Activated CD4-positive, alpha-beta memory T cell treated with anti-CD3 and anti-CD28 coated beads, Interleukin-2, amount 10 ng/mL, durations not matched to agents 7 days and 5 days (primary cell): ENCODE measurements at regions not wholly inside any gene's neighbourhood (a gene's known extent, or its start where the extent isn't known, plus 50 kb on each side); places are given as distances from the start of the nearest gene placed in this dataset.

Experiments
- CTCF ChIA-PET: fragments of 350-600 bp; sonication (Branson Sonifier 250); formaldehyde crosslinking; loops from one replicate; lab custom pipeline; 2021; ENCODE audit warnings: antibody characterized with exemption, inconsistent platforms; lab: Charles Lee
- POLR2A ChIA-PET: fragments of 350-600 bp; sonication (Branson Sonifier 250); formaldehyde crosslinking; loops from one replicate; lab custom pipeline; 2021; ENCODE audit warnings: antibody characterized with exemption; lab: Charles Lee
- DNase-seq: peaks from one replicate; pipeline ENCODE4 v3.0.0-alpha.2; 2020
- H3K27ac Mint-ChIP-seq: one replicate; pipeline ENCODE4 v1.8.0; 2021; ENCODE audit warnings: mild to moderate bottlenecking, mixed read lengths
- H3K27me3 Mint-ChIP-seq: one replicate; pipeline ENCODE4 v1.8.0; 2021; ENCODE audit warnings: mixed read lengths
- H3K36me3 Mint-ChIP-seq: one replicate; pipeline ENCODE4 v1.8.0; 2021; ENCODE audit warnings: low read depth, mixed read lengths
- H3K4me1 Mint-ChIP-seq: one replicate; pipeline ENCODE4 v1.8.0; 2021; ENCODE audit warnings: mixed read lengths
- H3K4me3 Mint-ChIP-seq: one replicate; pipeline ENCODE4 v1.8.0; 2021; ENCODE audit warnings: mild to moderate bottlenecking, mixed read lengths
- H3K9me3 Mint-ChIP-seq: one replicate; pipeline ENCODE4 v1.8.0; 2021; ENCODE audit warnings: mixed read lengths

DNA sequence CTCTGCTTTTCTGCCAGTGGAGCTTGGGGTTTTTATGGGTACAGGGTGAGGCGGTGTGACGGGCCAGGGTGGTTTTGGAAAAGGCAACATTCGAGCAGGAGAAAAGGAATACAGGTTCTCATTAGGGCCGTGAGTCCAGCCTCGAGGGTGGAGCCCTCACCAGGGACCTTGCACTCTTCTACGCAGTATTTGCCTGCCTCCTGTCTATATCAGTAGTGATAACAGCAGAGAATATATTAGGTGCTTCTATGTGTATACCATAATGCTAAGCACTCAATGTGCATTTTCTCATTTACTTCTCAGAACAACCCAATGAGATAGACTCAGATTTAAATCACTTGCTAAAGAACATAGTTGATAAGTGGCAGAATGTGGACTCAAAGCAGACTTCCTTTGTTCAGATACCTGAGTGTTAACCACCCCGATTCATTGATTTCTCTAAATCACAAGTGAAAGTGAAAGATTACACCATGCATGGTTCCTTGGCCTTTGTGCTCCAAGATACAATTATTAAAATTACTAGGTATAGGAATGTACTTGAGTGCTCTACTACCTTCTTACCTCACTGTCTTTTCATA, 403.9 kb downstream of the PCDH7 start:
- Mint-ChIP-seq H3K27ac (no peak overlapping the region), H3K27me3 (no peaks in the 10 kb centered on the region), H3K4me3 (no peak overlapping the region), H3K9me3 (peaks cover 4% of the 10 kb centered on the region), H3K36me3 (no peaks in the 10 kb centered on the region), H3K4me1 (no peaks in the 10 kb centered on the region)
- ChIA-PET POLR2A (no interaction called here), CTCF (no interaction called here)
- no peak for DNase-seq

DNA sequence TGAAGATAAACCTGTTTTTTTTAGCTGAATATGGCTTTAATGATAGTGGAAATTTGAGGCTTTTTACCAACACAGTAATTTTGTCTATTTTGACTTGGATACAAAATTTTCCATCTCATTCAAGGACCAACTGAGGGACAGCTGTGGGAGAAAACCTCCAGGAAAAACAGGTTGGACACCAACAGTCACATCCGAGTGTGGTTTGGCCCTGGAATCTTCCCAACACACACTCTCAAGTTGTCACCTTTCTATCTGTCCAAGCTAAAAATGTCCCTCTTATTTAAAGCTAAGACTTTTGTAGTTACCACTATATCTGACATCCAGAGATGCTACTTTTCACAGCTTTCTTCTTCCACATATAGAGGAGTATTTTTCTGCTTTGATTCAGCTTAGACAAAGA, 404.9 kb downstream of the PCDH7 start:
- H3K27ac Mint-ChIP-seq: no peak overlapping the region
- POLR2A ChIA-PET: no interaction called here
- peaks cover 4% of the 10 kb centered on the region for H3K9me3 Mint-ChIP-seq

GRCh38 chr4:31125496-31125895, 405.3 kb downstream of the PCDH7 start:
- Mint-ChIP-seq H3K27me3 (no peaks in the 10 kb centered on the region), H3K27ac (no peak overlapping the region), H3K36me3 (no peaks in the 10 kb centered on the region), H3K9me3 (peaks cover 4% of the 10 kb centered on the region), H3K4me1 (no peaks in the 10 kb centered on the region), H3K4me3 (no peak overlapping the region)
- POLR2A ChIA-PET: no interaction called here
- CTCF ChIA-PET: no interaction called here
- no peak for DNase-seq

More for the DNA sequence above, 404.9 kb downstream of the PCDH7 start:
- no peaks in the 10 kb centered on the region for H3K4me1 Mint-ChIP-seq
- no peak overlapping the region for H3K4me3 Mint-ChIP-seq
- no peak for DNase-seq
- CTCF ChIA-PET: no interaction called here
- no peaks in the 10 kb centered on the region for H3K27me3 Mint-ChIP-seq
- no peaks in the 10 kb centered on the region for H3K36me3 Mint-ChIP-seq

GRCh38 chr4:31126881-31127398, 406.8 kb downstream of the PCDH7 start:
- DNase-seq: no peak
- H3K36me3 Mint-ChIP-seq: no peaks in the 10 kb centered on the region
- peaks cover 4% of the 10 kb centered on the region for H3K9me3 Mint-ChIP-seq
- H3K4me1 Mint-ChIP-seq: no peaks in the 10 kb centered on the region
- ChIA-PET CTCF (no interaction called here), POLR2A (no interaction called here)
- no peak overlapping the region for H3K4me3 Mint-ChIP-seq
- no peaks in the 10 kb centered on the region for H3K27me3 Mint-ChIP-seq
- no peak overlapping the region for H3K27ac Mint-ChIP-seq

- no peaks in the 10 kb centered on the region for H3K36me3 Mint-ChIP-seq
Measured at GRCh38 chr4:31130930-31131329, 410.8 kb downstream of the PCDH7 start.

GRCh38 chr4:31134720-31135119, 414.6 kb downstream of the PCDH7 start:
- H3K27me3 Mint-ChIP-seq: no peaks in the 10 kb centered on the region
- H3K9me3 Mint-ChIP-seq: peaks cover under 1% of the 10 kb centered on the region
- H3K36me3 Mint-ChIP-seq: no peaks in the 10 kb centered on the region
- H3K4me1 Mint-ChIP-seq: no peaks in the 10 kb centered on the region
- no peak overlapping the region for H3K27ac Mint-ChIP-seq
- POLR2A ChIA-PET: no interaction called here
- H3K4me3 Mint-ChIP-seq: no peak overlapping the region
- CTCF ChIA-PET: no interaction called here
- no peak for DNase-seq

More at GRCh38 chr4:31130930-31131329, 410.8 kb downstream of the PCDH7 start:
- Mint-ChIP-seq H3K27ac (no peak overlapping the region), H3K4me3 (no peak overlapping the region), H3K4me1 (no peaks in the 10 kb centered on the region), H3K27me3 (no peaks in the 10 kb centered on the region), H3K9me3 (no peaks in the 10 kb centered on the region)
- ChIA-PET POLR2A (no interaction called here), CTCF (no interaction called here)
- no peak for DNase-seq

DNA sequence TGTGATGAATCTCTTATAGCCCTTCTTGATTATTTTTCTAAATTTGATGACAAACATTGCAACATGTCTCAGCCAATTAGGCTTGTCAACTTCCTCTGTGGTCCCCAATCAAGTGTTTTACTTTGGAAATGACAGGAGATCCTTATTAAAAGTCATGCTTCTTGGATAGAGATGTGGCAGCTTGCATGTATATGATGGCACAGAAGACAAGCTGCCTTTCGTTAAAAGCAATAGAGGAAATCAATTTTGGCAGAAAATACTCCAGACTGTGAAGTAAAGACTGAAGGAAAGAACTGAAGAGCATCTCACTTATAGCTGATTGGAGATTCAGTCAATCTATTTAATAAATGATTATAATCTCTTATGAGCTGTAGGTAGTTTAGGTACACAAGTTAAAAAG, 419.6 kb downstream of the PCDH7 start:
- DNase-seq: no peak
- POLR2A ChIA-PET: no interaction called here
- Mint-ChIP-seq H3K4me1 (no peaks in the 10 kb centered on the region), H3K36me3 (no peaks in the 10 kb centered on the region), H3K9me3 (peaks cover 2% of the 10 kb centered on the region), H3K4me3 (no peak overlapping the region), H3K27ac (no peak overlapping the region), H3K27me3 (no peaks in the 10 kb centered on the region)
- CTCF ChIA-PET: no interaction called here

DNA sequence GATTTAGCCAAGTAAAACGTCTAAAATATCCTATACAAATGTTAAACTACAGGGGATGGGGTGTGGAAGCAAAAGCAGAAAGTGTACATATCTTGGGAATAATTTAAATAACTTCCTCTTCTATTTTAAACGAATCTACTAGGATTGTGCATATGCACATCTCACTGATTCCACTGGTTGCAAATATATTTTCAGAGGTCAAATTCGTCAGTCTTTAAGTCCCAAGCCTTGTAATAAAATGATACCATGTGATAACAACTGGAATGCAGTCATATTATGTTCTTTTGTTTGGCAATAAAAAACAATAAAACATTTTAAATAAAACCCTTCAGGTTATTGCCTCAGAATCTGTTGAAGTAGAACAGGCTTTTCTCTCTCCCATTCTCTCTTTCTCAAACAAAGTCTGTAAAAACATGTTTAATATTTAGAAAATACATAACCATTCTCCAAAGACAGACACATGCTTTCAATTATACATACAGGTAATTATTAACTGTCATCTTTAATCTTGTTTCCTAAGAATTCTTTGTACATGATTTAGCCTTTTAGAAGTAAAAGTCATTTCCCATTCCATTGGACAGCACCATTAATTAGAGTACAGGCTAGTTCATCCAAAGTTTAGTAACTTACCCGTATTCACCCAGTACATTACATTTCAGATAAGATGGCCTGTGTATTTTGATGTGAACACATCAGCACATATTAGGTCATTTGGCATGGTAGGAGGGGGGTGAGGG, 421.1 kb downstream of the PCDH7 start:
- H3K4me3 Mint-ChIP-seq: no peak overlapping the region
- CTCF ChIA-PET: no interaction called here
- peaks cover 2% of the 10 kb centered on the region for H3K9me3 Mint-ChIP-seq
- no peaks in the 10 kb centered on the region for H3K36me3 Mint-ChIP-seq
- H3K27me3 Mint-ChIP-seq: no peaks in the 10 kb centered on the region
- H3K27ac Mint-ChIP-seq: no peak overlapping the region
- POLR2A ChIA-PET: no interaction called here
- DNase-seq: no peak
- no peaks in the 10 kb centered on the region for H3K4me1 Mint-ChIP-seq

GRCh38 chr4:31141832-31142142, 421.6 kb downstream of the PCDH7 start:
- Mint-ChIP-seq H3K4me3 (no peak overlapping the region), H3K27ac (no peak overlapping the region), H3K4me1 (no peaks in the 10 kb centered on the region), H3K9me3 (peaks cover 2% of the 10 kb centered on the region), H3K36me3 (no peaks in the 10 kb centered on the region), H3K27me3 (no peaks in the 10 kb centered on the region)
- CTCF ChIA-PET: no interaction called here
- POLR2A ChIA-PET: no interaction called here
- DNase-seq: no peak

- H3K9me3 Mint-ChIP-seq: no peaks in the 10 kb centered on the region
- H3K27ac Mint-ChIP-seq: no peak overlapping the region
- H3K36me3 Mint-ChIP-seq: no peaks in the 10 kb centered on the region
- POLR2A ChIA-PET: no interaction called here
- H3K4me1 Mint-ChIP-seq: no peaks in the 10 kb centered on the region
- CTCF ChIA-PET: no interaction called here
- H3K4me3 Mint-ChIP-seq: no peak overlapping the region
- no peaks in the 10 kb centered on the region for H3K27me3 Mint-ChIP-seq
- no peak for DNase-seq
Measured at GRCh38 chr4:31146366-31146765, 426.2 kb downstream of the PCDH7 start.

DNA sequence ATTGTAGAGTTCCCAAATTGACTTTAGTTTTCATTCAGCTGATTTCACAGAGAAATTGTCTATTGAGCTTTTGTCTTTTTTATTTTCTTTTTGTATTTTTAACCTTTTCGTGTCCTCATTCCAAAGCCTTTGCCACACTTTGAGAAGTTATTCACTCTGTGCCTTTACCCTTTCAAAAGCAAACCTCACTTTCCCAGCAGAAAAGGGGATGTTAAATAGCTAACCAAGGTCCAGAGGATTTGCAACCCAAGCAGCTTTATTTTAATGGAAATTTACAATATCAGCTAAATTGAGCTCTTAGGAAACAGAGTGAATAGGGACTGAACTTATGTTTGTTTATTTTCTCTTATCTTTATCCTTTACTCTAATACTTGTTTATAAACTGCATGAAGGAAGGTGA, 428.8 kb downstream of the PCDH7 start:
- Mint-ChIP-seq H3K4me1 (no peaks in the 10 kb centered on the region), H3K27ac (no peak overlapping the region), H3K9me3 (no peaks in the 10 kb centered on the region), H3K27me3 (no peaks in the 10 kb centered on the region), H3K4me3 (no peak overlapping the region), H3K36me3 (no peaks in the 10 kb centered on the region)
- ChIA-PET POLR2A (no interaction called here), CTCF (no interaction called here)
- no peak for DNase-seq

DNA sequence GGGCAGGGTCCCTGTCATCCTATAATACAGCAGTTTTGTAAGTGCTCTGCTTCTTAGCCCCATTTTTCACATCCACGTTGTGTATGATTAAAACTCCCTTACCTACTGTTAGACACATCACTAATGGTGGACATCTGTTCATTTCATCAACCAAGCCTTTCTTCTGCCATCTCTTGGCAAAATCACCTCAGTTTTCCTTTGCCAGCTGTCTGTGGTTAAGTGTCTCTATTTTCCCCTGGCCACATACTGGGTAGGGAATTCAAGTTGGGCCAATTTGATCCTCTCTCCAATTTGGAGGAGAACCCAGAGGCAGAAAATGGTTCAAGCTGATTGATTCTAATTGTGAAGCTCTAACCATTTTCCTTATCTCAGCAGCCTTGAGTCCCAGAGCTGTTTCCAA, 436.1 kb downstream of the PCDH7 start:
- ChIA-PET POLR2A (no interaction called here), CTCF (no interaction called here)
- H3K27me3 Mint-ChIP-seq: no peaks in the 10 kb centered on the region
- peaks cover 2% of the 10 kb centered on the region for H3K9me3 Mint-ChIP-seq
- no peaks in the 10 kb centered on the region for H3K36me3 Mint-ChIP-seq
- no peak for DNase-seq
- no peak overlapping the region for H3K4me3 Mint-ChIP-seq
- no peak overlapping the region for H3K27ac Mint-ChIP-seq
- no peaks in the 10 kb centered on the region for H3K4me1 Mint-ChIP-seq

GRCh38 chr4:31160146-31160545, 440.0 kb downstream of the PCDH7 start:
- Mint-ChIP-seq H3K4me3 (no peak overlapping the region), H3K27me3 (no peaks in the 10 kb centered on the region), H3K4me1 (no peaks in the 10 kb centered on the region), H3K36me3 (no peaks in the 10 kb centered on the region), H3K27ac (no peak overlapping the region), H3K9me3 (peaks cover 2% of the 10 kb centered on the region)
- ChIA-PET POLR2A (no interaction called here), CTCF (no interaction called here)
- DNase-seq: no peak

- Mint-ChIP-seq H3K36me3 (no peaks in the 10 kb centered on the region), H3K4me3 (no peak overlapping the region), H3K9me3 (peaks cover 5% of the 10 kb centered on the region), H3K4me1 (no peaks in the 10 kb centered on the region), H3K27ac (no peak overlapping the region), H3K27me3 (no peaks in the 10 kb centered on the region)
- CTCF ChIA-PET: no interaction called here
- DNase-seq: no peak
- POLR2A ChIA-PET: no interaction called here
Measured at GRCh38 chr4:31169846-31170245, 449.7 kb downstream of the PCDH7 start.
